ENCODE measurements at regions not wholly inside any gene's neighbourhood (a gene's known extent, or its start where the extent isn't known, plus 50 kb on each side); places are given as distances from the start of the nearest gene placed in this dataset.

- Histone ChIP-seq H3K4me1 (no peaks in the 10 kb centered on the region), H3K4me3 (no peak overlapping the region), H3K27ac (no peak overlapping the region), H3K27me3 (no peaks in the 10 kb centered on the region), H3K9me3 (no peaks in the 10 kb centered on the region), H3K36me3 (no peaks in the 10 kb centered on the region)
- DNase-seq (ENCODE audit: low spot score in 2 of 2) = no peak
- no peak for TF ChIP-seq POLR2A (IDR thresholded peaks at IDR 0.05)
- no peak for TF ChIP-seq EP300 (IDR thresholded peaks at IDR 0.05)
- TF ChIP-seq POLR2AphosphoS5 (IDR thresholded peaks at IDR 0.05) = no peak
- TF ChIP-seq CTCF (IDR thresholded peaks at IDR 0.05) = no peak
- 69% methylated on average over 1 of the region's 1 CpG for WGBS
These were observed 342.4 kb downstream of the AKAIN1 start for GRCh38 chr18:4854671-4855070.

- Histone ChIP-seq H3K4me1 (no peaks in the 10 kb centered on the region), H3K4me3 (no peak overlapping the region), H3K36me3 (no peaks in the 10 kb centered on the region), H3K27ac (no peak overlapping the region), H3K27me3 (no peaks in the 10 kb centered on the region), H3K9me3 (no peaks in the 10 kb centered on the region)
- TF ChIP-seq POLR2A (IDR thresholded peaks at IDR 0.05) (no peak), POLR2AphosphoS5 (IDR thresholded peaks at IDR 0.05) (no peak), CTCF (IDR thresholded peaks at IDR 0.05) (no peak), EP300 (IDR thresholded peaks at IDR 0.05) (no peak)
- DNase-seq (ENCODE audit: low spot score in 2 of 2) = no peak
- WGBS = 97% methylated on average over 1 of the region's 1 CpG
These were observed 345.6 kb downstream of the AKAIN1 start for GRCh38 chr18:4851301-4851976.

DNA sequence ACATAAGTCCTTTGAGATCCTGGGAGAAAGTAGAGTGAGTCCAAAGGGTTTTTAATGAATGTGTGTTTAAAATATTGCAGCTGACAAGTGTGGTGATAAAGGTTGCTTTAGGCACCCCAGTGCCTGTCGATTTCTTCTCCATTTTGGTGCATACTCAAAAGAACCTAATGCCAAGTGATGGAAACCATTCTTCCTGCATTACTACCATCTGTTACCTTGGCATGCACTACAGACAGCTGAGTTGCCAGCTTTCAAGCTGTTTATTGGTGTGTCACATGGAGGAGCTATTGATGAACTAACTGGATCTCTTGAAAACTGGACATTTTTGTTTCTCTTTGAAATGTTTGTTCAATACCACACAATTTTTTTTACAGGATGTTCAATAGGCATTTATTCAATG is 350.0 kb downstream of the AKAIN1 start:
- DNase-seq (ENCODE audit: low spot score in 2 of 2) = no peak
- no peak for TF ChIP-seq CTCF (IDR thresholded peaks at IDR 0.05)
- TF ChIP-seq POLR2A (IDR thresholded peaks at IDR 0.05) = no peak
- TF ChIP-seq POLR2AphosphoS5 (IDR thresholded peaks at IDR 0.05) = no peak
- Histone ChIP-seq H3K27ac (no peak overlapping the region), H3K36me3 (no peaks in the 10 kb centered on the region), H3K27me3 (no peaks in the 10 kb centered on the region), H3K9me3 (no peaks in the 10 kb centered on the region), H3K4me3 (no peak overlapping the region), H3K4me1 (no peaks in the 10 kb centered on the region)
- 52% methylated on average over 1 of the region's 1 CpG for WGBS

DNA sequence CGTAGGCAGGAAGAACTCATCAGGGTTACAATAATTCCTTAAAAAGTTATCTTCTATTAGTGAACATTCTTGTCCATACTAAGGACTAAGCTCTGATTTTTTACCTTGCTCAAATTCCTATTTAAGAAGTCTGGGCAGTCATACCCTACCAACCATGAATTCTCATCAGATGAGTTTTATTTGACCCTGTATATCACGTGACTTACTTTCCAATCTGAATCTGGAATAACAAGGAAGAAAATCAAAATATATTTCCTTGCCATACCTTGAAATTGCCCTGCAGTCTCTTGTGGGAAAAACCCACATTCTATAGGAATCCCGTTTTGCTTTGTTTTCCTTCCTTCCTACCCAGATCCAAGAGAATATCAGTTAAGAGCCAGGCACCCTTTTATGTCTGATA is 352.7 kb downstream of the AKAIN1 start:
- H3K27me3 ChIP-seq = no peaks in the 10 kb centered on the region
- no peak for TF ChIP-seq CTCF (IDR thresholded peaks at IDR 0.05)
- no peak for TF ChIP-seq EP300 (IDR thresholded peaks at IDR 0.05)
- TF ChIP-seq POLR2AphosphoS5 (IDR thresholded peaks at IDR 0.05) = no peak
- TF ChIP-seq POLR2A (IDR thresholded peaks at IDR 0.05) = no peak
- H3K36me3 ChIP-seq = no peaks in the 10 kb centered on the region
- H3K27ac ChIP-seq = no peak overlapping the region
- no peak for DNase-seq (ENCODE audit: low spot score in 2 of 2)
- no peak overlapping the region for H3K4me3 ChIP-seq
- H3K9me3 ChIP-seq = no peaks in the 10 kb centered on the region
- H3K4me1 ChIP-seq = no peaks in the 10 kb centered on the region
- WGBS = 61% methylated on average over 3 of the region's 3 CpGs

GRCh38 chr18:4843771-4844170 is 353.3 kb downstream of the AKAIN1 start:
- H3K9me3 ChIP-seq = no peaks in the 10 kb centered on the region
- DNase-seq (ENCODE audit: low spot score in 2 of 2) = no peak
- TF ChIP-seq POLR2AphosphoS5 (IDR thresholded peaks at IDR 0.05) = no peak
- no peak for TF ChIP-seq EP300 (IDR thresholded peaks at IDR 0.05)
- TF ChIP-seq POLR2A (IDR thresholded peaks at IDR 0.05) = no peak
- TF ChIP-seq CTCF (IDR thresholded peaks at IDR 0.05) = no peak

More at GRCh38 chr18:4843771-4844170, 353.3 kb downstream of the AKAIN1 start:
- H3K4me1 ChIP-seq = no peaks in the 10 kb centered on the region
- H3K27me3 ChIP-seq = no peaks in the 10 kb centered on the region
- H3K36me3 ChIP-seq = no peaks in the 10 kb centered on the region
- H3K4me3 ChIP-seq = no peak overlapping the region
- no peak overlapping the region for H3K27ac ChIP-seq

Measured in suprapubic skin (tissue), 4 donors.